SU-DHL-6 (cell line): ENCODE measurements at regions not wholly inside any gene's neighbourhood (a gene's known extent, or its start where the extent isn't known, plus 50 kb on each side); places are given as distances from the start of the nearest gene placed in this dataset.

ENCODE experiments used
- H2AFZ ChIP-seq: fragments of 200-600 bp; sonication (generic); 2 replicates; pipeline ENCODE4 v1.6.1; 2014; ENCODE audit warnings: low read depth, mild to moderate bottlenecking, moderate library complexity, mixed read lengths, antibody characterized with exemption, low read length; ENCODE audit not compliant: severe bottlenecking
- H3F3A ChIP-seq: fragments of 200-600 bp; shearing (Covaris generic); 2 replicates; pipeline ENCODE4 v1.6.0; 2016; ENCODE audit warnings: antibody characterized with exemption, mild to moderate bottlenecking; ENCODE audit not compliant: insufficient read depth
- H3K27ac ChIP-seq: fragments of 200-600 bp; sonication (generic); 2 replicates; pipeline ENCODE4 v1.5.1; 2016; ENCODE audit warnings: low read depth, mild to moderate bottlenecking, low read length, moderate library complexity, mixed read lengths
- H3K27me3 ChIP-seq: fragments of 200-600 bp; sonication (generic), shearing (Covaris generic); 2 replicates; pipeline ENCODE4 v1.6.0; 2014; ENCODE audit warnings: mild to moderate bottlenecking, low read length
- H3K36me3 ChIP-seq: fragments of 200-600 bp; sonication (generic); 2 replicates; pipeline ENCODE4 v1.6.1; 2014; ENCODE audit warnings: mild to moderate bottlenecking, low read length, mixed read lengths
- H3K4me2 ChIP-seq: fragments of 300-600, 200-600 bp; shearing (Covaris generic), sonication (generic); 2 replicates; pipeline ENCODE4 v1.6.0; 2014; ENCODE audit warnings: low read length, low read depth, mild to moderate bottlenecking; ENCODE audit not compliant: poor library complexity, severe bottlenecking
- H3K4me3 ChIP-seq: fragments of 200-600 bp; sonication (generic); 2 replicates; pipeline ENCODE4 v1.5.1; 2014; ENCODE audit warnings: antibody characterized with exemption, low read length, mild to moderate bottlenecking, mixed read lengths; ENCODE audit not compliant: insufficient read depth, poor library complexity, severe bottlenecking
- H3K79me2 ChIP-seq: fragments of 200-600 bp; sonication (generic); 2 replicates; pipeline ENCODE4 v1.6.1; 2014; ENCODE audit warnings: mild to moderate bottlenecking, low read length, moderate library complexity; ENCODE audit not compliant: insufficient read depth
- H3K9ac ChIP-seq: fragments of 200-600 bp; sonication (generic); 2 replicates; pipeline ENCODE4 v1.7.0; 2014; ENCODE audit warnings: mild to moderate bottlenecking, low read length
- H3K9me2 ChIP-seq: fragments of 200-600 bp; sonication (generic); replicated peaks from 2 replicates; pipeline ENCODE4 v1.6.1; 2014; ENCODE audit warnings: low read length; ENCODE audit not compliant: insufficient read depth
- H3K9me3 ChIP-seq: fragments of 200-600 bp; sonication (generic); 2 replicates; pipeline ENCODE4 v1.6.1; 2014; ENCODE audit warnings: low read length, mixed read lengths; ENCODE audit not compliant: insufficient read depth
- H4K20me1 ChIP-seq: fragments of 200-600 bp; sonication (generic); 2 replicates; pipeline ENCODE4 v1.6.1; 2014; ENCODE audit warnings: low read depth, mild to moderate bottlenecking, antibody characterized with exemption, low read length, moderate library complexity, mixed read lengths
- CTCF ChIP-seq: fragments of 200-600 bp; sonication (generic); IDR thresholded peaks from one replicate; pipeline ENCODE4 v1.5.1; 2017; ENCODE audit warnings: antibody characterized with exemption, mild to moderate bottlenecking, low read length, moderate library complexity; ENCODE audit not compliant: insufficient read depth, poor library complexity, severe bottlenecking
- EZH2phosphoT487 ChIP-seq: fragments of 200-600 bp; sonication (generic), shearing (Covaris generic); conservative IDR thresholded peaks from 2 replicates; pipeline ENCODE4 v1.6.1; 2018; ENCODE audit warnings: mild to moderate bottlenecking, antibody characterized with exemption, low read length, moderate library complexity, mixed read lengths

GRCh38 chr9:13860019-13860418, 453.9 kb downstream of the NFIB start:
- Histone ChIP-seq H3K9me2 (no peaks in the 10 kb centered on the region), H3K9ac (no peak overlapping the region), H3K79me2 (no peaks in the 10 kb centered on the region), H2AFZ (no peak overlapping the region), H4K20me1 (no peaks in the 10 kb centered on the region), H3K4me2 (no peak overlapping the region), H3K27me3 (no peaks in the 10 kb centered on the region), H3K36me3 (no peaks in the 10 kb centered on the region), H3K9me3 (0 out of 2 replicates have a peak, but pooled peaks cover 3% of the 10 kb centered on the region), H3F3A (no peaks in the 10 kb centered on the region), H3K4me3 (no peak overlapping the region), H3K27ac (no peak overlapping the region)
- no peak for TF ChIP-seq EZH2phosphoT487
- no peak for TF ChIP-seq CTCF

GRCh38 chr9:13857521-13857920, 456.4 kb downstream of the NFIB start:
- Histone ChIP-seq H3K4me2 (no peak overlapping the region), H3K9me3 (0 out of 2 replicates have a peak, but pooled peaks cover 3% of the 10 kb centered on the region), H3K4me3 (no peak overlapping the region), H3K27ac (no peak overlapping the region), H3K9me2 (no peaks in the 10 kb centered on the region), H4K20me1 (no peaks in the 10 kb centered on the region), H3K36me3 (no peaks in the 10 kb centered on the region), H3K9ac (no peak overlapping the region), H2AFZ (no peak overlapping the region), H3K27me3 (no peaks in the 10 kb centered on the region), H3K79me2 (no peaks in the 10 kb centered on the region), H3F3A (no peaks in the 10 kb centered on the region)
- no peak for TF ChIP-seq CTCF
- no peak for TF ChIP-seq EZH2phosphoT487

- H4K20me1 ChIP-seq = no peaks in the 10 kb centered on the region
- no peak overlapping the region for H3K4me2 ChIP-seq
- H3K36me3 ChIP-seq = no peaks in the 10 kb centered on the region
- no peak overlapping the region for H2AFZ ChIP-seq
- no peaks in the 10 kb centered on the region for H3K9me2 ChIP-seq
- H3K27me3 ChIP-seq = no peaks in the 10 kb centered on the region
- TF ChIP-seq EZH2phosphoT487 (no peak), CTCF (no peak)
- H3K9me3 ChIP-seq = no peaks in the 10 kb centered on the region
- H3K4me3 ChIP-seq = no peak overlapping the region
- no peaks in the 10 kb centered on the region for H3K79me2 ChIP-seq
- H3K27ac ChIP-seq = no peak overlapping the region
- H3K9ac ChIP-seq = no peak overlapping the region
- no peaks in the 10 kb centered on the region for H3F3A ChIP-seq
Observed at GRCh38 chr9:13847270-13847669, 466.7 kb downstream of the NFIB start.
